ENCODE measurements at regions not wholly inside any gene's neighbourhood (a gene's known extent, or its start where the extent isn't known, plus 50 kb on each side); places are given as distances from the start of the nearest gene placed in this dataset.

DNA sequence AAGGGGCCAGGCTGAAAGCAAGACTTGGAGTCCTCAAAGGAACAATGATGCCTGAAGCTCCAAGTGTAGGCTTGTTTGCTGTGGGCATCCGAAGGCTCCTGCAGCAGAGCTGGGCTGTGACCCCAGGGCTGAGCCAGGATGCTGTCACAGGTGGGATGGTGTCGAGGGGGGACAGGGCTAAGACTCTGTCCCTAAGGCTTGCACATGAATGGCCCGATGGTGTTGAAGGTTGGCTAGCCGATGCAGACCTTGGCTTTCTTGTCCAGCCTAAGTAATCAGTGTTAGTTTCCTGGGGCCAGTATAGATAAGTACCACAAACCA lies 251.0 kb downstream of the NDUFA10 start:
- Histone ChIP-seq H3K36me3 (no peaks in the 10 kb centered on the region), H3K27me3 (peaks cover 0 to 26% (median 0%) of the 10 kb centered on the region in 3 donors), H3K4me3 (no peak overlapping the region), H3K27ac (no peak overlapping the region), H3K4me1 (no peaks in the 10 kb centered on the region), H3K9me3 (peaks cover 0 to 22% (median 17%) of the 10 kb centered on the region in 4 donors)
- peak in 1 of 2 donors; percentile 4 for DNase-seq
- 63 to 90% (median 77%) methylated on average over 3 to 4 of the region's 4 CpGs for WGBS, 5 donors
- intact Hi-C loops (cut with DNase I; ENCODE audit: low total_unique reads) = no loop called here
- TF ChIP-seq, protein P1, sequence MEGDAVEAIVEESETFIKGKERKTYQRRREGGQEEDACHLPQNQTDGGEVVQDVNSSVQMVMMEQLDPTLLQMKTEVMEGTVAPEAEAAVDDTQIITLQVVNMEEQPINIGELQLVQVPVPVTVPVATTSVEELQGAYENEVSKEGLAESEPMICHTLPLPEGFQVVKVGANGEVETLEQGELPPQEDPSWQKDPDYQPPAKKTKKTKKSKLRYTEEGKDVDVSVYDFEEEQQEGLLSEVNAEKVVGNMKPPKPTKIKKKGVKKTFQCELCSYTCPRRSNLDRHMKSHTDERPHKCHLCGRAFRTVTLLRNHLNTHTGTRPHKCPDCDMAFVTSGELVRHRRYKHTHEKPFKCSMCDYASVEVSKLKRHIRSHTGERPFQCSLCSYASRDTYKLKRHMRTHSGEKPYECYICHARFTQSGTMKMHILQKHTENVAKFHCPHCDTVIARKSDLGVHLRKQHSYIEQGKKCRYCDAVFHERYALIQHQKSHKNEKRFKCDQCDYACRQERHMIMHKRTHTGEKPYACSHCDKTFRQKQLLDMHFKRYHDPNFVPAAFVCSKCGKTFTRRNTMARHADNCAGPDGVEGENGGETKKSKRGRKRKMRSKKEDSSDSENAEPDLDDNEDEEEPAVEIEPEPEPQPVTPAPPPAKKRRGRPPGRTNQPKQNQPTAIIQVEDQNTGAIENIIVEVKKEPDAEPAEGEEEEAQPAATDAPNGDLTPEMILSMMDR (IDR thresholded peaks at IDR 0.05) = no peak
- TF ChIP-seq POLR2AphosphoS5 (IDR thresholded peaks at IDR 0.05) (no peak), EP300 (IDR thresholded peaks at IDR 0.05) (no peak), POLR2A (IDR thresholded peaks at IDR 0.05) (no peak)

GRCh38 chr2:239773228-239774141 lies 251.7 kb downstream of the NDUFA10 start:
- Histone ChIP-seq H3K4me3 (no peak overlapping the region), H3K27me3 (peaks cover 0 to 26% (median 0%) of the 10 kb centered on the region in 3 donors), H3K36me3 (no peaks in the 10 kb centered on the region), H3K9me3 (peaks cover 0 to 22% (median 17%) of the 10 kb centered on the region in 4 donors), H3K4me1 (no peaks in the 10 kb centered on the region), H3K27ac (no peak overlapping the region)
- 77 to 86% (median 83%) methylated on average over 10 to 15 of the region's 15 CpGs for WGBS, 5 donors
- peak in 1 of 2 donors; percentile 14 for DNase-seq
- TF ChIP-seq, protein P1 (IDR thresholded peaks at IDR 0.05) = no peak
- TF ChIP-seq POLR2A (IDR thresholded peaks at IDR 0.05) = no peak
- no peak for TF ChIP-seq POLR2AphosphoS5 (IDR thresholded peaks at IDR 0.05)
- no peak for TF ChIP-seq EP300 (IDR thresholded peaks at IDR 0.05)
- intact Hi-C loops (cut with DNase I; ENCODE audit: low total_unique reads) = no loop called here

DNA sequence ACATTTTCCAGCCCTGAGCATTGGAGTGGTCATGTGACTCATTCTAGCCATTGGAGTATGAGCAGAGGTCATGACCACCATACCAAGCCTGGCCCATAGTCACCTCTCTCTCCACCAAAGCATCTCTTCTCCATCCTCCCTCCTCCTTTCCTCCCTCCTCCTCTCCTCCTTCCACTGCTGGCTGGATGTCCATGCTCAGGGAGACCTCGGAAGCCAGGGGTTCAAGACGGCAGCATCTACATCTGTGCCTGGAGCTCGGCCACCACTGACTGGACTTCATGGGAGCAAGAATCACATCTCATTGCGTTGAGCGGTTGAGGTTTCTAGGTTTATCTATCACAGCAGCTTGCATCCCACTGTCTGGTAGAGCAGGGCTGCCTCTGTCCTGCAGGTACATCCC lies 252.4 kb downstream of the NDUFA10 start:
- peaks cover 0 to 19% (median 0%) of the 10 kb centered on the region in 3 donors for H3K27me3 ChIP-seq
- H3K9me3 ChIP-seq = peaks cover 0 to 22% (median 17%) of the 10 kb centered on the region in 4 donors
- DNase-seq = peak in 1 of 2 donors; percentile 10
- H3K4me1 ChIP-seq = no peaks in the 10 kb centered on the region
- H3K36me3 ChIP-seq = no peaks in the 10 kb centered on the region
- intact Hi-C loops (cut with DNase I; ENCODE audit: low total_unique reads) = no loop called here
- no peak overlapping the region for H3K4me3 ChIP-seq
- WGBS, 5 donors = 88 to 97% (median 92%) methylated on average over 5 of the region's 5 CpGs
- H3K27ac ChIP-seq = no peak overlapping the region
- TF ChIP-seq POLR2A (IDR thresholded peaks at IDR 0.05) = no peak
- TF ChIP-seq EP300 (IDR thresholded peaks at IDR 0.05) = no peak
- no peak for TF ChIP-seq POLR2AphosphoS5 (IDR thresholded peaks at IDR 0.05)
- TF ChIP-seq, protein P1 (IDR thresholded peaks at IDR 0.05) = no peak

- Histone ChIP-seq H3K9me3 (peaks cover 0 to 22% (median 17%) of the 10 kb centered on the region in 4 donors), H3K4me1 (no peaks in the 10 kb centered on the region), H3K27ac (no peak overlapping the region), H3K4me3 (no peak overlapping the region), H3K36me3 (no peaks in the 10 kb centered on the region), H3K27me3 (peaks cover 0 to 7% (median 0%) of the 10 kb centered on the region in 3 donors)
- DNase-seq = peak in 1 of 2 donors; percentile 75
- TF ChIP-seq, protein P1 (IDR thresholded peaks at IDR 0.05) = no peak
- TF ChIP-seq EP300 (IDR thresholded peaks at IDR 0.05) (no peak), POLR2A (IDR thresholded peaks at IDR 0.05) (no peak)
- WGBS, 5 donors = 44 to 68% (median 59%) methylated on average over 7 of the region's 7 CpGs
- intact Hi-C loops (cut with DNase I; ENCODE audit: low total_unique reads) = no loop called here
These were observed 254.9 kb downstream of the NDUFA10 start for GRCh38 chr2:239770246-239770639.

All from stomach (tissue), 8 donors.